ENCODE measurements at regions not wholly inside any gene's neighbourhood (a gene's known extent, or its start where the extent isn't known, plus 50 kb on each side); places are given as distances from the start of the nearest gene placed in this dataset.

DNA sequence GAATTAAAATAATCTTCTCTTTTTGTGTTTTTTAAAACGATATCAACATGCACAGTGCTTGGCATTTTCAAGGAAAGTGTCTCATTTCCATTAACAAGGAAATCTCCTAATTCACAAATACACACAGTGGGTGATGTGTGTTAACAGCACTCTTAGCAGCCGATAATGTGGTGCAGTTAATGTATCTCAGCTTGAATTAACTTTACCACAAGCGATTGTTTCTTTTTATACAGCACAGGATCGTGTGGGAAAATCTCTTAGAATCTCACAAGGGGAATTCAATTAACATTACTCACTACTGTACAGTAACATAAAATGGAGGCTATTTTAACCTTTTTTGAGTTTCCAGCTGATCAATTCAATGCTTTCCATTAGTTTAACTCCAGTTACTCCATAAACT lies 1841.9 kb downstream of the STIM2 start:
- Histone ChIP-seq H3K4me3 (ENCODE audit: low read length) (no peak overlapping the region), H3K9me3 (ENCODE audit: insufficient read depth, low read depth, low read length) (0 out of 2 replicates have a peak, but pooled peaks cover 5% of the 10 kb centered on the region), H3K27ac (ENCODE audit: low read length) (no peak overlapping the region), H3K4me1 (ENCODE audit: insufficient read depth, low read length) (peaks cover 14% of the 10 kb centered on the region; the same call in 1 of the 2 replicates), H3K27me3 (ENCODE audit: insufficient read depth, low read length) (no peaks in the 10 kb centered on the region), H3K9ac (ENCODE audit: low read depth, low read length) (no peak overlapping the region), H3K36me3 (ENCODE audit: insufficient read depth, low read depth, low read length) (no peaks in the 10 kb centered on the region)

GRCh38 chr4:28709891-28710290 lies 1849.2 kb downstream of the STIM2 start:
- Histone ChIP-seq H3K9me3 (ENCODE audit: insufficient read depth, low read depth, low read length) (peaks cover 8% of the 10 kb centered on the region; the same call in 1 of the 2 replicates), H3K27me3 (ENCODE audit: insufficient read depth, low read length) (no peaks in the 10 kb centered on the region), H3K36me3 (ENCODE audit: insufficient read depth, low read depth, low read length) (0 out of 2 replicates have a peak, but pooled peaks cover 6% of the 10 kb centered on the region), H3K4me3 (ENCODE audit: low read length) (no peak overlapping the region), H3K4me1 (ENCODE audit: insufficient read depth, low read length) (peaks cover 2% of the 10 kb centered on the region; the same call in 1 of the 2 replicates), H3K27ac (ENCODE audit: low read length) (no peak overlapping the region), H3K9ac (ENCODE audit: low read depth, low read length) (no peak overlapping the region)

DNA sequence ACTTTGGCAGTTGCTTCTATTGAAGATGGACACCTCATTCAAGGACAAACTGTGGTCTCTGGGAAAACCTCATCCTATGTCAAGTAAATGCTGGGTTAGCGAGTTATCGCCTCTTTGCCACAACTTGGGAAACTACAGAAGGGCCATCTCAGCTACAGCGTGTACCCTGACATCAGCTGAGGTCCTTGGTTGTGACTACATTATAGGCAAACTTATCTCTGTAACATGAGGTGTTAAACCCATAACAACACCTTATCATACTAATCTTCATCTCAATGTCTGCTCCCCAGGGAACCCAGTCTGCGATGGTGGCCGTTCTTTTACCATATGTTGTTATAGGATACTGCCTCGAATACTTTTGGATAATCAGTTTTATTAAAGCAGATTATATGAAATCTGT lies 1862.7 kb downstream of the STIM2 start:
- Histone ChIP-seq H3K36me3 (ENCODE audit: insufficient read depth, low read depth, low read length) (no peaks in the 10 kb centered on the region), H3K4me1 (ENCODE audit: insufficient read depth, low read length) (peaks cover 4% of the 10 kb centered on the region; the same call in 1 of the 2 replicates), H3K4me3 (ENCODE audit: low read length) (no peak overlapping the region), H3K27ac (ENCODE audit: low read length) (no peak overlapping the region), H3K9me3 (ENCODE audit: insufficient read depth, low read depth, low read length) (no peaks in the 10 kb centered on the region), H3K9ac (ENCODE audit: low read depth, low read length) (no peak overlapping the region), H3K27me3 (ENCODE audit: insufficient read depth, low read length) (no peaks in the 10 kb centered on the region)

- no peak overlapping the region for H3K27ac ChIP-seq (ENCODE audit: low read length)
- H3K4me1 ChIP-seq (ENCODE audit: insufficient read depth, low read length) = peaks cover 4% of the 10 kb centered on the region; the same call in 1 of the 2 replicates
- no peaks in the 10 kb centered on the region for H3K27me3 ChIP-seq (ENCODE audit: insufficient read depth, low read length)
- no peak overlapping the region for H3K4me3 ChIP-seq (ENCODE audit: low read length)
- no peaks in the 10 kb centered on the region for H3K36me3 ChIP-seq (ENCODE audit: insufficient read depth, low read depth, low read length)
- H3K9ac ChIP-seq (ENCODE audit: low read depth, low read length) = no peak overlapping the region
- no peaks in the 10 kb centered on the region for H3K9me3 ChIP-seq (ENCODE audit: insufficient read depth, low read depth, low read length)
These were observed 1863.6 kb downstream of the STIM2 start for GRCh38 chr4:28724239-28724638.

DNA sequence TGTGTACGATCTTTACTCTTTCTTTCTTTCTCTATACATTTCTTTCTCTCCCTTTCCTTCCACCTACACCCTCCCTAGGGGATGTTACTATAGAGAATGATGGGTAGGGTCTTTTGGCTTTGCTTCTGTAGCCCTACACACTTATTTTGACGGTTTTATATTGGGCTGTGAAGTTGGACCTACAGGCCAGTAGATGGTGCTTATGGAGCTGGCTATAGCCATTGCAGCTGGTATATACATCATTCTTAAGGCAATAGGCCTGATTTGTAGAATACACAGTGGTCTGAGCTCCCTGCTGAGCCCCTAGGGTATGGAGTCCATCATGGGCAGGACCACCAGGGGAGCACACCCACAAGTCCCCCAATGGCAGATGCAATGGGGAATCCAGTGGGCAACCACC lies 1869.7 kb downstream of the STIM2 start:
- no peaks in the 10 kb centered on the region for H3K9me3 ChIP-seq (ENCODE audit: insufficient read depth, low read depth, low read length)
- H3K9ac ChIP-seq (ENCODE audit: low read depth, low read length) = no peak overlapping the region
- no peaks in the 10 kb centered on the region for H3K27me3 ChIP-seq (ENCODE audit: insufficient read depth, low read length)
- H3K4me1 ChIP-seq (ENCODE audit: insufficient read depth, low read length) = no peaks in the 10 kb centered on the region
- no peak overlapping the region for H3K27ac ChIP-seq (ENCODE audit: low read length)
- no peaks in the 10 kb centered on the region for H3K36me3 ChIP-seq (ENCODE audit: insufficient read depth, low read depth, low read length)
- H3K4me3 ChIP-seq (ENCODE audit: low read length) = no peak overlapping the region

GRCh38 chr4:28744066-28744465 lies 1883.4 kb downstream of the STIM2 start:
- no peak overlapping the region for H3K9ac ChIP-seq (ENCODE audit: low read depth, low read length)
- no peak overlapping the region for H3K4me3 ChIP-seq (ENCODE audit: low read length)
- H3K4me1 ChIP-seq (ENCODE audit: insufficient read depth, low read length) = no peaks in the 10 kb centered on the region
- no peaks in the 10 kb centered on the region for H3K36me3 ChIP-seq (ENCODE audit: insufficient read depth, low read depth, low read length)
- no peaks in the 10 kb centered on the region for H3K27me3 ChIP-seq (ENCODE audit: insufficient read depth, low read length)
- no peak overlapping the region for H3K27ac ChIP-seq (ENCODE audit: low read length)
- no peaks in the 10 kb centered on the region for H3K9me3 ChIP-seq (ENCODE audit: insufficient read depth, low read depth, low read length)

GRCh38 chr4:28754376-28754775 lies 1893.7 kb downstream of the STIM2 start:
- Histone ChIP-seq H3K27me3 (ENCODE audit: insufficient read depth, low read length) (no peaks in the 10 kb centered on the region), H3K36me3 (ENCODE audit: insufficient read depth, low read depth, low read length) (no peaks in the 10 kb centered on the region), H3K4me3 (ENCODE audit: low read length) (no peak overlapping the region), H3K9ac (ENCODE audit: low read depth, low read length) (peak overlapping the region; percentile 20; the same call in 1 of the 2 replicates), H3K4me1 (ENCODE audit: insufficient read depth, low read length) (peaks cover 22% of the 10 kb centered on the region), H3K27ac (ENCODE audit: low read length) (peak overlapping the region; percentile 48), H3K9me3 (ENCODE audit: insufficient read depth, low read depth, low read length) (no peaks in the 10 kb centered on the region)

DNA sequence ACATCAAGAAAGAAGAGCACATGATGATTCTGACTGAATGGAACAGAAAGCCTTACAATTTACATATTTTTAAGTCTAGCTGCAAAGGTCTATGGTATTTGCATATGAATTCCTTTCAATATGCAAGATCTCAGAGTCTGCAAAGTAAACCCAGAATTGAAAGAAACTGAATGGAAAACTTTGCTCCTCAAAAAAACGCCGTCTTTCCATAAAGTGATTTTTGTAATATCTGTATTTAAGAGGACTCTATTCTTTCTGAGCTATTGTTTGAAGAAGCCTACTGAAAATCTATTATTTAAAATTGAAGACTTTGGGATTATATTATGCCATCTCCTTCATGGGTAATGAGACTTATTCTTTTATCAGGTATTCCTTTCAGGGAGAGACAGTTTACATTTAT lies 1894.4 kb downstream of the STIM2 start:
- Histone ChIP-seq H3K4me1 (ENCODE audit: insufficient read depth, low read length) (peaks cover 22% of the 10 kb centered on the region), H3K27ac (ENCODE audit: low read length) (peak overlapping the region; percentile 38), H3K36me3 (ENCODE audit: insufficient read depth, low read depth, low read length) (no peaks in the 10 kb centered on the region), H3K4me3 (ENCODE audit: low read length) (no peak overlapping the region; the same call in 1 of the 2 replicates), H3K9me3 (ENCODE audit: insufficient read depth, low read depth, low read length) (no peaks in the 10 kb centered on the region), H3K27me3 (ENCODE audit: insufficient read depth, low read length) (no peaks in the 10 kb centered on the region), H3K9ac (ENCODE audit: low read depth, low read length) (no peak overlapping the region)

DNA sequence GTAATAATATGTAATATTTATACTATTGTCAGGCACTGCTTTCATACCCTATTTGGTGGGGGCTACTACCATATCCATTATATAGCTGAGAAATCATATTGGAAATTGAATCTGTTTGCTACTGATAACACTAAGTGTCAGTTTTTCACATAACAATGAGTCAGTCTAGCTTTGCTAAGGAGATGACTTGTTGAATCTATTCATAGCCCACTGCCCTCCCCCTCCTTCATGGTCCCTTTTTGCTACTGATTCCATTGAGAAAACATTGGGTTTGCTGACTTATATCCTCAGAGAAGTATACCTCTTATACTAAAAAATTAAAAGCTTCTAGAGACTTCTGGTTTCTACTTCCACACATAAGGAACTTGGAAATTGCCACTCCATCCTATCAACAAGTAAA lies 1898.4 kb downstream of the STIM2 start:
- no peaks in the 10 kb centered on the region for H3K27me3 ChIP-seq (ENCODE audit: insufficient read depth, low read length)
- no peaks in the 10 kb centered on the region for H3K9me3 ChIP-seq (ENCODE audit: insufficient read depth, low read depth, low read length)
- H3K36me3 ChIP-seq (ENCODE audit: insufficient read depth, low read depth, low read length) = no peaks in the 10 kb centered on the region
- peaks cover 11% of the 10 kb centered on the region for H3K4me1 ChIP-seq (ENCODE audit: insufficient read depth, low read length)
- H3K27ac ChIP-seq (ENCODE audit: low read length) = no peak overlapping the region
- H3K4me3 ChIP-seq (ENCODE audit: low read length) = no peak overlapping the region
- no peak overlapping the region for H3K9ac ChIP-seq (ENCODE audit: low read depth, low read length)

GRCh38 chr4:28760003-28760402 lies 1899.4 kb downstream of the STIM2 start:
- Histone ChIP-seq H3K4me1 (ENCODE audit: insufficient read depth, low read length) (peaks cover 4% of the 10 kb centered on the region; the same call in 1 of the 2 replicates), H3K9me3 (ENCODE audit: insufficient read depth, low read depth, low read length) (no peaks in the 10 kb centered on the region), H3K27me3 (ENCODE audit: insufficient read depth, low read length) (no peaks in the 10 kb centered on the region), H3K27ac (ENCODE audit: low read length) (no peak overlapping the region), H3K4me3 (ENCODE audit: low read length) (no peak overlapping the region), H3K36me3 (ENCODE audit: insufficient read depth, low read depth, low read length) (no peaks in the 10 kb centered on the region), H3K9ac (ENCODE audit: low read depth, low read length) (no peak overlapping the region)

DNA sequence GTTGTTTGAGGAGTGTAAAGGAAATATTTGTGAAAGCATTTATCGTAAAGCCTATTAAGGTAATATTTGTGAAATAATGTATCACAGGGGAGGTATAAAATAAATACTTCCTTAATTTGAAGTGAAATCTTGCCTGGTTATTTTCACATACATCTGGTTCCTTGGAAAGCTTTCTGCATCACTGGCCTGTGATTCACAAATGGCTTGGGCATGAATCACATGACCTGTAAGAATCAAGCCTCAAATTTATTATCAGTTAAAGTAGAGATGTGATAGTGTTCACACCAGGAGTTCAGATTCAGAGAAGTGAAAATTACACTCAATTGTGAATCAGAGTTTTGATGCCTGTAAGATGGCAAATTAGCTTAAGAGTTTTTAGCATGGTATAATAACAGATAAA lies 1911.4 kb downstream of the STIM2 start:
- H3K27ac ChIP-seq (ENCODE audit: low read length) = no peak overlapping the region
- H3K36me3 ChIP-seq (ENCODE audit: insufficient read depth, low read depth, low read length) = no peaks in the 10 kb centered on the region
- H3K9ac ChIP-seq (ENCODE audit: low read depth, low read length) = no peak overlapping the region
- H3K27me3 ChIP-seq (ENCODE audit: insufficient read depth, low read length) = no peaks in the 10 kb centered on the region
- H3K9me3 ChIP-seq (ENCODE audit: insufficient read depth, low read depth, low read length) = 0 out of 2 replicates have a peak, but pooled peaks cover 3% of the 10 kb centered on the region
- H3K4me1 ChIP-seq (ENCODE audit: insufficient read depth, low read length) = no peaks in the 10 kb centered on the region
- no peak overlapping the region for H3K4me3 ChIP-seq (ENCODE audit: low read length)

GRCh38 chr4:28772788-28773187 lies 1912.1 kb downstream of the STIM2 start:
- Histone ChIP-seq H3K9me3 (ENCODE audit: insufficient read depth, low read depth, low read length) (no peaks in the 10 kb centered on the region), H3K4me3 (ENCODE audit: low read length) (no peak overlapping the region), H3K27me3 (ENCODE audit: insufficient read depth, low read length) (no peaks in the 10 kb centered on the region), H3K36me3 (ENCODE audit: insufficient read depth, low read depth, low read length) (no peaks in the 10 kb centered on the region), H3K4me1 (ENCODE audit: insufficient read depth, low read length) (no peaks in the 10 kb centered on the region), H3K27ac (ENCODE audit: low read length) (no peak overlapping the region), H3K9ac (ENCODE audit: low read depth, low read length) (no peak overlapping the region)

Data from iPS-20b (cell line).